Ascending aorta (tissue), 2 donors: ENCODE measurements at regions not wholly inside any gene's neighbourhood (a gene's known extent, or its start where the extent isn't known, plus 50 kb on each side); places are given as distances from the start of the nearest gene placed in this dataset.

ENCODE experiments used
- DNase-seq, 2 donors: peaks; one replicate each; pipeline ENCODE4 v3.0.0-alpha.2; 2019; ENCODE audit warnings: low spot score in 2 of 2
- H3K27ac ChIP-seq, 2 donors: fragments of 200-600 bp; sonication (generic); one replicate each; pipeline ENCODE4 v1.5.1; 2016 to 2017; ENCODE audit warnings: mild to moderate bottlenecking in 1 of 2
- H3K27me3 ChIP-seq: fragments of 200-600 bp; sonication (generic); one replicate; pipeline ENCODE4 v1.5.1; 2017
- H3K36me3 ChIP-seq, 2 donors: fragments of 200-600 bp; sonication (generic); one replicate each; pipeline ENCODE4 v1.5.1; 2016
- H3K4me1 ChIP-seq, 2 donors: fragments of 200-600 bp; sonication (generic); one replicate each; pipeline ENCODE4 v1.5.1; 2016 to 2017; ENCODE audit warnings: mild to moderate bottlenecking in 1 of 2
- H3K4me3 ChIP-seq, 2 donors: fragments of 200-600 bp; sonication (generic); one replicate each; pipeline ENCODE4 v1.5.1; 2016 to 2017; ENCODE audit warnings: mild to moderate bottlenecking in 1 of 2
- H3K9me3 ChIP-seq, 2 donors: fragments of 200-600 bp; sonication (generic); one replicate each; pipeline ENCODE4 v1.5.1; 2016
- CTCF ChIP-seq, 3 experiments: fragments of 200-600 bp in 2 of 3; fragments of 450-650 bp in 1 of 3; sonication (generic) in 2 of 3; IDR thresholded peaks; one replicate each; pipeline ENCODE4 v1.5.1; 2016 to 2019; ENCODE audit warnings: antibody characterized with exemption in 3 of 3, mild to moderate bottlenecking in 1 of 3, moderate library complexity in 1 of 3
- intact Hi-C: fragments of 100-400 bp; cut with DNase I; formaldehyde crosslinking; loops from one replicate; pipeline ENCODE4 v1.15.1; 2023

GRCh38 chr3:66561367-66561766 is 60.5 kb upstream of the LRIG1 start:
- intact Hi-C loops, result no loop called here
- Histone ChIP-seq H3K27ac (no peak overlapping the region), H3K4me1 (no peaks in the 10 kb centered on the region), H3K4me3 (no peak overlapping the region), H3K9me3 (no peaks in the 10 kb centered on the region), H3K36me3 (no peaks in the 10 kb centered on the region), H3K27me3 (no peaks in the 10 kb centered on the region)
- no peak for TF ChIP-seq CTCF (IDR thresholded peaks at IDR 0.05)
- no peak for DNase-seq

GRCh38 chr3:66565301-66565700 is 64.5 kb upstream of the LRIG1 start:
- H3K4me3 ChIP-seq, result no peak overlapping the region
- no peak for DNase-seq
- H3K27me3 ChIP-seq, result no peaks in the 10 kb centered on the region
- H3K27ac ChIP-seq, result no peak overlapping the region
- no peaks in the 10 kb centered on the region for H3K9me3 ChIP-seq
- TF ChIP-seq CTCF (IDR thresholded peaks at IDR 0.05), result no peak
- H3K36me3 ChIP-seq, result no peaks in the 10 kb centered on the region
- intact Hi-C loops, result no loop called here
- no peaks in the 10 kb centered on the region for H3K4me1 ChIP-seq

- H3K4me1 ChIP-seq, result no peaks in the 10 kb centered on the region
- H3K9me3 ChIP-seq, result no peaks in the 10 kb centered on the region
- intact Hi-C loops, result no loop called here
- no peaks in the 10 kb centered on the region for H3K27me3 ChIP-seq
- H3K36me3 ChIP-seq, result no peaks in the 10 kb centered on the region
- no peak overlapping the region for H3K4me3 ChIP-seq
- H3K27ac ChIP-seq, result no peak overlapping the region
- no peak for TF ChIP-seq CTCF (IDR thresholded peaks at IDR 0.05)
- no peak for DNase-seq
Measured at GRCh38 chr3:66567077-66567476, 66.3 kb upstream of the LRIG1 start.

- Histone ChIP-seq H3K9me3 (no peaks in the 10 kb centered on the region), H3K36me3 (no peaks in the 10 kb centered on the region), H3K4me3 (no peak overlapping the region), H3K27ac (no peak overlapping the region), H3K27me3 (no peaks in the 10 kb centered on the region), H3K4me1 (no peaks in the 10 kb centered on the region)
- DNase-seq, result no peak
- intact Hi-C loops, result no loop called here
- TF ChIP-seq CTCF (IDR thresholded peaks at IDR 0.05), result no peak
Measured at GRCh38 chr3:66572090-66572675, 71.4 kb upstream of the LRIG1 start.

GRCh38 chr3:66572938-66573710 is 72.3 kb upstream of the LRIG1 start:
- Histone ChIP-seq H3K27ac (no peak overlapping the region), H3K4me3 (no peak overlapping the region), H3K36me3 (no peaks in the 10 kb centered on the region), H3K4me1 (no peaks in the 10 kb centered on the region), H3K9me3 (no peaks in the 10 kb centered on the region), H3K27me3 (no peaks in the 10 kb centered on the region)
- DNase-seq, result no peak
- intact Hi-C loops, result no loop called here
- TF ChIP-seq CTCF (IDR thresholded peaks at IDR 0.05), result no peak
